Mesodermal cell (in vitro differentiated cells): ENCODE measurements at regions not wholly inside any gene's neighbourhood (a gene's known extent, or its start where the extent isn't known, plus 50 kb on each side); places are given as distances from the start of the nearest gene placed in this dataset.

ENCODE experiments used
- H3K27ac ChIP-seq: 2 replicates; pipeline ENCODE4 v1.7.0; 2013; ENCODE audit warnings: mild to moderate bottlenecking, low read depth, low read length, moderate library complexity; ENCODE audit not compliant: severe bottlenecking
- H3K36me3 ChIP-seq: 2 replicates; pipeline ENCODE4 v1.7.1; 2013; ENCODE audit warnings: mild to moderate bottlenecking, low read length, moderate library complexity; ENCODE audit not compliant: control insufficient read depth, insufficient read depth
- H3K4me1 ChIP-seq: one replicate; pipeline ENCODE4 v1.7.1; 2013; ENCODE audit warnings: mild to moderate bottlenecking, low read length; ENCODE audit not compliant: insufficient read depth, control insufficient read depth, poor library complexity, severe bottlenecking
- H3K4me3 ChIP-seq: 2 replicates; pipeline ENCODE4 v1.7.0; 2013; ENCODE audit warnings: low read length, control low read depth, mild to moderate bottlenecking; ENCODE audit not compliant: insufficient read depth, poor library complexity, severe bottlenecking; ENCODE audit errors: extremely low read depth
- H3K9me3 ChIP-seq: 2 replicates; pipeline ENCODE4 v1.7.1; 2013; ENCODE audit warnings: mild to moderate bottlenecking, low read length, moderate library complexity; ENCODE audit not compliant: control insufficient read depth
- WGBS, 2 experiments: methylation state at CpG; one replicate each; pipeline ENCODE4 v1.1.5; 2013; ENCODE audit warnings: missing lambda C conversion rate in 2 of 2; ENCODE audit not compliant: insufficient coverage in 2 of 2; 5-methylcytosine and 5-hydroxymethylcytosine counted together

- WGBS, 2 experiments = 100% methylated on average over 1 of the region's 7 CpGs
- no peaks in the 10 kb centered on the region for H3K36me3 ChIP-seq
Observed at GRCh38 chr22:48860557-48860956, 967.1 kb downstream of the BRD1 start.

GRCh38 chr22:48858856-48859255 lies 968.8 kb downstream of the BRD1 start:
- 93 to 94% methylated on average over 2 of the region's 2 CpGs for whole genome bisulfite sequencing, 2 experiments
- H3K36me3 ChIP-seq = no peaks in the 10 kb centered on the region
- no peaks in the 10 kb centered on the region for H3K9me3 ChIP-seq
- no peaks in the 10 kb centered on the region for H3K4me1 ChIP-seq
- H3K4me3 ChIP-seq = no peak overlapping the region
- H3K27ac ChIP-seq = no peak overlapping the region

More at GRCh38 chr22:48860557-48860956, 967.1 kb downstream of the BRD1 start:
- Histone ChIP-seq H3K27ac (no peak overlapping the region), H3K9me3 (no peaks in the 10 kb centered on the region), H3K4me1 (no peaks in the 10 kb centered on the region), H3K4me3 (no peak overlapping the region)

GRCh38 chr22:48858121-48858520 lies 969.6 kb downstream of the BRD1 start:
- H3K27ac ChIP-seq = no peak overlapping the region
- 86 to 87% methylated on average over 8 to 9 of the region's 9 CpGs for WGBS, 2 experiments

GRCh38 chr22:48857202-48857805 lies 970.4 kb downstream of the BRD1 start:
- no peak overlapping the region for H3K4me3 ChIP-seq
- H3K27ac ChIP-seq = no peak overlapping the region
- H3K9me3 ChIP-seq = no peaks in the 10 kb centered on the region
- H3K4me1 ChIP-seq = no peaks in the 10 kb centered on the region
- WGBS, 2 experiments = 89 to 90% methylated on average over 12 to 13 of the region's 13 CpGs
- H3K36me3 ChIP-seq = no peaks in the 10 kb centered on the region

More at GRCh38 chr22:48858121-48858520, 969.6 kb downstream of the BRD1 start:
- Histone ChIP-seq H3K4me1 (no peaks in the 10 kb centered on the region), H3K4me3 (no peak overlapping the region), H3K36me3 (no peaks in the 10 kb centered on the region), H3K9me3 (no peaks in the 10 kb centered on the region)

- Histone ChIP-seq H3K9me3 (no peaks in the 10 kb centered on the region), H3K36me3 (no peaks in the 10 kb centered on the region), H3K27ac (no peak overlapping the region), H3K4me3 (no peak overlapping the region), H3K4me1 (no peaks in the 10 kb centered on the region)
- 85 to 89% methylated on average over 8 of the region's 8 CpGs for WGBS, 2 experiments
Observed at GRCh38 chr22:48856308-48856615, 971.4 kb downstream of the BRD1 start.

GRCh38 chr22:48855593-48856307 lies 971.9 kb downstream of the BRD1 start:
- Histone ChIP-seq H3K27ac (no peak overlapping the region), H3K4me3 (no peak overlapping the region), H3K4me1 (no peaks in the 10 kb centered on the region), H3K9me3 (no peaks in the 10 kb centered on the region), H3K36me3 (no peaks in the 10 kb centered on the region)
- 89 to 90% methylated on average over 5 to 7 of the region's 9 CpGs for WGBS, 2 experiments

GRCh38 chr22:48855013-48855412 lies 972.7 kb downstream of the BRD1 start:
- no peaks in the 10 kb centered on the region for H3K4me1 ChIP-seq
- H3K36me3 ChIP-seq = no peaks in the 10 kb centered on the region
- H3K9me3 ChIP-seq = no peaks in the 10 kb centered on the region
- H3K4me3 ChIP-seq = no peak overlapping the region
- no peak overlapping the region for H3K27ac ChIP-seq
- 76 to 77% methylated on average over 1 of the region's 1 CpG for WGBS, 2 experiments

- H3K9me3 ChIP-seq = no peaks in the 10 kb centered on the region
- no peak overlapping the region for H3K27ac ChIP-seq
- WGBS, 2 experiments = 89 to 92% methylated on average over 6 to 7 of the region's 7 CpGs
- H3K36me3 ChIP-seq = no peaks in the 10 kb centered on the region
- no peak overlapping the region for H3K4me3 ChIP-seq
- H3K4me1 ChIP-seq = no peaks in the 10 kb centered on the region
Observed at GRCh38 chr22:48853627-48854240, 973.9 kb downstream of the BRD1 start.

- Histone ChIP-seq H3K9me3 (no peaks in the 10 kb centered on the region), H3K27ac (no peak overlapping the region), H3K4me1 (no peaks in the 10 kb centered on the region), H3K36me3 (no peaks in the 10 kb centered on the region), H3K4me3 (no peak overlapping the region)
- WGBS, 2 experiments = 92 to 95% methylated on average over 22 of the region's 22 CpGs
Observed at GRCh38 chr22:48851933-48852549, 975.6 kb downstream of the BRD1 start.

GRCh38 chr22:48850658-48851287 lies 976.9 kb downstream of the BRD1 start:
- no peaks in the 10 kb centered on the region for H3K36me3 ChIP-seq
- H3K27ac ChIP-seq = no peak overlapping the region
- no peaks in the 10 kb centered on the region for H3K4me1 ChIP-seq
- no peak overlapping the region for H3K4me3 ChIP-seq
- WGBS, 2 experiments = 92 to 96% methylated on average over 14 of the region's 16 CpGs
- H3K9me3 ChIP-seq = no peaks in the 10 kb centered on the region
